Medulla oblongata (tissue), 1 donor: ENCODE measurements at regions not wholly inside any gene's neighbourhood (a gene's known extent, or its start where the extent isn't known, plus 50 kb on each side); places are given as distances from the start of the nearest gene placed in this dataset.

Experiments
- DNase-seq: peaks from one replicate; pipeline ENCODE4 v3.0.0-alpha.2; 2015; ENCODE audit errors: extremely low spot score

DNA sequence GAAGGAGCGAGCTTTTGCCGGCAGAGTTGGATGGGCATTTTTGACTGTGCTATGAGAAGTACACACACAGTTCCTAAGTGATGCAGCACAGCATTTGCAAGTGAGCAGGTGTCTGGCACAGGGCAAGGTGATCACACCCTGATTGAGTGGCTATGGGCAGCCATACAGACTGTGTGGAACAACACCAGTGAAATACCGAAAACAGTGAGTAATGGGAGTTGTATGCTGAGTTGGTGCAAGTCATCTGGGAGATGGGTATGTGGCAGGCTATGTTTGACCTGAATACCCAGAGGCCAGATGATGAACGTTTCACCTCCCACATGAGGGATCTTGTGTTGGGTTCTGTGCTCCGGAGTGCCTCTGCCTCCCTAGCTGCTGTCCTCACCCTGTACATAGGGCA lies 53.5 kb upstream of the TIPARP start:
- no peak for DNase-seq

DNA sequence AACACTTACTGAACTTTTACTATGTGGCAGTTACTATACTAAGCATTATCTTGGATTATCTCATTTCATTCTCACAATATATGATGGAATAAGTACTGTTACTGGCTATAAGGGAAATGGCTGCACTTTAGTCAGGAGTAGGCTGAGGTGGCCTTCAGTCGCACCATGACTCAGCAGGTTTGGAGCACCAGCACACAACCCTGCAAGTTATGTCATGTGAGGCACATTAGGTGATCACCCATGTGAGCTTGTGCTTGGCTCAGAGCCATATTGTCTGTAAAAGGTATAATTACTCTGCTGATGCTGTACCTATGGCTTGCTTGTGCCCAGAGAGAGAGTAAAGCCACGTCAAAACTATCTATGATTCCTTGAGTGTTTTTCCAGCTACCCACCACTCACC lies 54.1 kb upstream of the TIPARP start:
- no peak for DNase-seq

DNA sequence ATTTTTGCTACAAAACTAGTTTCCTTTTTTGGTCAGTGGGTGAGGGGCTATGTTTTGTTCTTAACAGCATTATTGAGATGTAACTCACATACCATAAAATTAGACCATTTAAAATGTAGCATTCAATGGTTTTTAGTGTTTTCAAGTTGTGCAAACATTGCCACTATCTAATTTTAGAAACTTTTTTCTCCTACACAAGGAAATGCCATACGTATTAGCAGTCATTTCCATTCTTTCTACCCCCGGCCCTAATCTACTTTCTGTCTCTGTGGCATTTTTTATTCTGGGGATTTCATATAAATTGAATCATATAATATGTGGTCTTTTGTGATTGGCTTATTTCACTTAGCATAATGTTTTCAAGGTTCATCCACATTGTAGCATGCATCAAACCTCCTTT lies 55.0 kb upstream of the TIPARP start:
- DNase-seq, result no peak

DNA sequence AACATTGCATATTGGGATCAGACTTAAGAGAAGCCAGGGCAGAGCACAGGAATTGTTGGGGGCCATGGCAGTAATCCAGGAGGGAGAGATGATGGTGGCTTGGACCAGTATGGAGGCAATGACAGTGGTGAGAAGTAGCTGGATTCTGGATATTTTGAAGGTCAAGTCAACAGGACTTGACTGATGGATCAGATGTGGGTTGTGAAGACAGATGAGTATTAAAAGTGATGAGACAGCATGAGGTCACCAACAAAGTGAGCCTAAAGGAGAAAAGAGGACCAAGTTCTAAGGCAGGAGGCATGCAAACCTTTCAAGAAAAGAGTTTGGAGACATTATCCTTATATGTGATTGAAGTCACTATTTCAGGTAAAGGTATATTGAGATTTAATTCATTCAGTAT lies 56.6 kb upstream of the TIPARP start:
- DNase-seq, result no peak

DNA sequence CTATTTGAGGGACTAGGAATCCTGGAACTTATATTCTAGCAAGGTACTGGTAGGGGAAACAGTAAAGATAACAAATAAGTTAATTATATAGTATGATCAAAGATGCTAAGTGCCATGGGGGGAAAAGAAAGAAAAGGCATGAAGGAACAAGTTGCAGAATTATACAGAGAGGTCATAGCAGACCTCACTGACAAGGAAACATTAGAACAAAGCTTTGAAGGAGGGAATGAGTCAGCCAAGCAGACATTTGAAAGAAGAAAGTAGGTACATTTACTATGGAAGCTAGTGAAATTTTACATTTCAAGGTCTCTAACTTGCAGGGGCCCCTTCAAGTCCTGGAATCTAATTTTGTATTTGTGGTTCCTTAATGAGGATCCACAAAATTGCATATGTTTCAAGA lies 57.2 kb upstream of the TIPARP start:
- DNase-seq, result no peak

DNA sequence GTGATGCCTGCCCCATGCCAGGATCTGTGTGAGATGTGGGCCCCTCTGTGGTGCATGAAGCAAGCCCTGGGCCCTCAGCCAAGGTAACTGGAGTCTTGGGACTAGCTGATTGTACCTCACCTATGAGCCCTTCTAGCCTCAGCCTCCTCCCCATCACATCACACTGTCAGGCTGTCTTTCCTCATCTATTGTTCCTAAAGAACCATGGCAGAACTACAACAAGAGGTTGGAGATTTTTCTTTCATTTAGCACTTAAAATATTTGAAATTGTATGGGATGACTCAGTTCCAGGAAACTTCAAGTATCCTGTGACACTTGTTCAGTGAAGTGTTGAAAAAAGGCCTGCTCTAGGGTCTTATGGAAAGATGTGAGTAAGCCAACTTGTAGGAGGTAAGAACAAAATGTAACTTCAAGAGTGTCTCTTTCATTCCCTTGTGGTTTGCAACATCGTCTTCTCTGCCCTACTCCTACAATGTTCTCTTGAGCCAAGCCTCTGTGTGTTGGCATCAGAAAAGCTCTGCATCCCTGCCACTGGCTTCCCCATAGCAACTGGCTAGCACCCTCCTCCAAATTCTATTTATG lies 58.7 kb upstream of the TIPARP start:
- DNase-seq, result peak; percentile 30

DNA sequence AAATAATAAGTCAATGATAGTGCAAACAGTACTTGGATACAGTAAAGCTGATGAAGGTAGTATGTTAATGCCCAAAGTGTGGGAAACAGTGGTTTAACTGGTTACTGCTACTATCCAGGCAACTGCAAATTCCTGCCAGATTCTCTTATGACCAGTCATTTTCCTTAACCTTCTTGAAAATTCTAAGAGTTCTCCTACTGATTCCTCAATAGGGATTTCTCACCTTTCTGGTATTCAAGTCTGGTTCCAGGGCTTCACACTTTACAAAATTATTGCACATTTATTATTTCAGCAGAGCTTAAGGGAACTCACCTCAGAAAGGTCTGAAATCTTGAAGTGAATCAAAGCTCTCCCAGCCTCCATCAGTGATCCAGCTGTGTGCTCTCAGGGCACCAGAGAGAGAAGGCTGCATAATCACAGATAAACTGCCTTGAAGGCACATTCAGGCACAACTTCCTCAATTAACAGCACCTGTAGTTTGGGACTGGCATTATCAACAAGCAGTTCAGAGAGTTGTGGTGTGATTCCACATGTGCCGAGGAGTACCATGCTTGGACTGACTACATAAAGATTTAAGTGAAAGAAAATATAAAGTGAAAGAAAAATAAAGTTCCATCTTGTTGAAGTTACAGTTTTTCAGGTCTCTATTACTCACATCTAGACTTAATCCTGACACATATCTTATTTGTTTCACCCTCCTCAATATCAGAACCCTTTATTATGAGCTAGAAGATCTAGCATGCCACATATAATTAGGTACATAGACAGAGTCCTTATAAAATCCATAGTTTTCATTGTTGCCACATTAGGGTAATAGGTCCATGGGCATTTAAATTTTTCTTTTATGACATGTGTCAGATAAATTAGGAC lies 59.5 kb upstream of the TIPARP start:
- no peak for DNase-seq

DNA sequence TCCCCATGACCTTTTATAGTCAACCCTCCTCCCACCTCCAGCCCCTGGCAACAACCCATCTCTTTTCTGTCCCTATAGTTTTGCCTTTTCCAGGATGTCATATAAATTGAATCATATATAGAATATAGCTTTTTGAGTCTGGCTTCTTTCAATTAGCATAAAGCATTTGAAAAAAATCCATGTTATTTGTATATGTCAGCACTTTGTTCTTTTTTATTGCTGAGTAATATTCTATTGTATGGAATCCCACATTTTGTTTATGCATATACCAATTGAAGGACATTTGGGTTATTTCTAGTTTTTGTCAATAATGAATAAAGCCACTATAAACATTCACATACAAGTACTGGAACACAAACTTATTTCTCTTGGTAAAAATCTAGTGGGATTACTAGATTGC lies 58.0 kb upstream of the SSR3 start:
- no peak for DNase-seq

DNA sequence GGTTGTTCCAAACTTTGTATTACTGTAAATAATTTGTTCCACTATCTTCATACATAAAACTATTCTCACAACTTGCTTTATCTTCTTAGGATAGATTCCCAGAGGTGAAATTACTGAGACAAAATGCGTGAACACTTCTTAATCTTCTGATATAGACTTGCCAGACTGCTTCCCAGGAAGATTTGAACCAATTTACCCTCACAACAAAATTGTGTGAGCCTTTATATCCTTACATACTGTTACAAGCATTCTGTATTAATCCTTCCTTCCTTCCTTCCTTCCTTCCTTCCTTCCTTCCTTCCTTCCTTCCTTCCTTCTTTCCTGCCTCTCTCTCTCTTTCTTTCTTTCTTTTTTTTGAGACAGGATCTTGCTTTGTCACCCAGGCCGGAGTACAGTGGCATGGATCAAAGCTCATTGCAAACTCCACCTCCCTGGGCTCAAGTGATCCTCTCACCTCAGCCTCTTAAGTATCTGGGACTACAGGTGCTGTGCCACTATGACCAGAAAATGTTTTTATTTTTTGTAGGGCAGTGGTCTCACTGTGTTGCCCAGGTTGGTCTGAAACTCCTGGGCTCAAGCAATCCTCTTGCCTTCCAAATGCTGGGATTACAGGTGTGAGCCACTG lies 57.1 kb upstream of the SSR3 start:
- no peak for DNase-seq

DNA sequence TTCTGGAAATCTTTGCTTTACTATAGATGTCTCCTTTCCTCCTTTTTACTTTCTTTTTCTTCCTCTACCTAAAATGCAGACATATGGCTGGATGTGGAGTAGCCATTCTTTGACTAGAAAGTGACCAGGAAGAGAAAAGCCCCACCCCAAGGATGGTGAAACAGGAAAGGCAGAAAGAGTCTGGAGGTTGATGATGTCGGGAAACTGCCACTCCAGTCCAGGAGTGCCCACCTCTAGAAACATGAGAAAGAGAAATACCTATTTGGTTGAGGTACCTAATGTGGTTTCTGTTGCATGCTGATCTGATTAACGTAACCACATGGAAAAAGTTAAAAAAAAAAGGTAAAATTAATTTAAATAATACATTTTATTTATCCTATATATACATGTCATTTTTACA lies 55.2 kb upstream of the SSR3 start:
- DNase-seq, result no peak

DNA sequence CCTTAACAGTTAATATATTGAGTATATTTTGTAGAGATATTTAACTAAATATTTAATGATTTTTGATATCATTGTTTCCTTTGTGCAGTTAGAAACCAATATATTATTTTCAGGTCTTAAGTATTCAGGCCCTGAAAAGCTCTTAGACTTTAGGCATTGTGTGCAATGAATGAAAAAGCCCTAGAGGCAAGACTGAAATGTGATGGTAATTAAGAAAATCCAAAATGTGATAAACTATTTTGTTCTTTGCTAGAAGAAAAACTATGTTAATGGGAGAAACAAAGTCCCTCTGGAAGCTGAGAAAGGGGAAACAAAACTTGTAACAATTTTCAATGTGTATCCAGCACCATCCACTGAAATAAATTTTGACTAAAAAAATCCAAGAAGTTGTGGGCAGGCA lies 54.6 kb upstream of the SSR3 start:
- DNase-seq, result no peak

DNA sequence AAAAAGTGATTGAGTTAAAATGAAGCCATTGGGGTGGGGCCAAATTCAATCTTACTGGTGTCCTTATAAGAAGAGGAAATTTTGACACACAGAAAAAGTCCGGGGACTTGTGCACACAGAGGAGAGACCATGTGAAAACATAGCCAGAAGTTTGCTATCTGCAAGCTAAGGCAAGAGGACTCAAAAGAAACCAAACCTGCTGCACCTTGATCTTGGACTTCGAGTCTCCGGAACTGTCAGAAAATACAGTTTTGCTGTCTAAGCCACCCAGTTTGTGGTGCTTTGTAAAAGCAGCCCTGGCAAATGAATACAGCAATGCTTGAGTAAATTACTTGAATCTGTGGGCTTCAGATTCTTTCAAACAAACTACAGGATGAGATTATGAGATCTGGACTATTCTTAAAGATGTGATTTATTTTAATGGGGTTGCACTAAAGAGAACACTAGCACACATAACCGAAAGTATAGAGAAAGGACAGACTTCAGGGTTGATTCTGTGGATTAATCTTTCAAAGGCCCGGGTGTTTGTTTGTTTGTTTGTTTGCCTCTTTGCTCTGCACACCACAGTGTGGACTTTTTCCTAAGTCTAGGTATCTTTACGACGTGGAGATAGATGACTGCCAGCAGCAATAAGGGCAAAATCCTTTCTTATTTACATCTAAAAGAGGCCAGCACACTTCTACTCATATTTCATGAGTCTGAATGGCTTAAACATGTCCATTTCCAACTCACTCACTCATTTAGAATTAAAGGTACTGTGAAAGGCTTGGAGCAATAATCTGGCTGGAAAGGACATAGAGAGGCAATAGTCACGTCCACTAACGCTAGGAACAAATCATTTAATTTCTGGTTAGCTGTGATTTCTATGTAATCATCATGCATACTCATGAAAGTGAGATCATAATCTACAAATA lies 53.9 kb upstream of the SSR3 start:
- no peak for DNase-seq

DNA sequence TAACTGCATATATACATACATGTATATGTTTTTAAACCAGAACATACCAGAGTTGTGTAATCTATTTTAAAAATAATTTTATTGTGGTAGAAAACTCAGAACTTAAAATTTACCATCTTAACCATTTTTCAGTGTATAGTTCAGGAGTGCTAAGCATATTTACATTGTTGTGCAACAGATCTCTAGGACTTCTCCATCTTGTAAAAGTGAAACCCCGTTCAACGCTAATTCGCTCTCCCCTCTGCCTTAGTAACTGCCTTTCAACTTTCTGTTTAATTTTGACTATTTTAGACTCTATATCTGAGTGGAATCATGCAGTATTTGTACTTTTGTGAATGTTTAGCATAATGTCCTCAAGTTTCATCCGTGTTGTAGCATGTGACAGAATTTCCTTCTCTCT lies 51.8 kb upstream of the SSR3 start:
- DNase-seq, result peak; percentile 29

DNA sequence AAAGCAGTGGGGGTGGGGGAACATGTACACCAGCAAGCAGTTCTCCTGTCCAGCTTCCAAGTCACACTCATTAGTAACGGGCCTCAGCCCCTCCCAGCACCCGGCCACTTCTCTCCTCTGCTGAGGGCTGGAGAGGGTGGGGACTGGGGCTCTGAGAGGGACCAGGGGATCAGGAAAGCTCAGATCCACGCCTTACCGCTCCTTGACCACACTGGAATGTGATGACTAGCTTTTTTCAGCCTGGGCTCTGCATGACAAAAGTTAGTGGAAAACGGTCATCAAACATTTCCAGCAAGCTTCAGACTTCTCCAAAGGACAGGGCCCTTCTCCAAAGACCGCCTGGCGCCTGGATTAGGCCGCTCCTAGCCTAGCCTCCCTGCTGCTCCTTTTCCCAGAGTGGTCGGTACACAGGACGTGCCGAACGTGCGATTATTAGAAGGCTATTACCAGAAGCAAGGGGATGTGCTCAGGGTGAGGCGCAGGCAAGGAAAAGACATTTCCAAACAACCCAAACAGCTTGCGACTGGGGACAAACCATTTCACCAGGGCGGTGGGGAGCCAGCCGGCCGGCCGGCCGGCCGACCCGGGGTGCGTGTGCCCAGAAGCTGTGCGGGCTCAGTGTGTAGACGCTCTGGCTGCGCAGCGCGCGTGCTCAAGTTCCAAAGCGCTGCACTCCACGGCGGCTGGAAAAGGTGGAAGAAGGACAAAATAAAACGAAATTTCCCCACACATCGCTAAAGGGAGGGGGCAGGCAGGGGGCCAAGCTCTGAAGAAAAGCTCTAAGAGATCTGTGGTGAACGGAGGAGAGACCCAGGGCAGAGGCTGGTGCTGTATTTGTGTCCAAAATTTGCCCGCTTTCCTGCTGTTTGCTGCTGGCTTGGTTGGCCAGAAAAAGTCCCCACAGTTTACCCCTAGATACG lies 51.0 kb upstream of the SSR3 start:
- DNase-seq, result peak; percentile 55

DNA sequence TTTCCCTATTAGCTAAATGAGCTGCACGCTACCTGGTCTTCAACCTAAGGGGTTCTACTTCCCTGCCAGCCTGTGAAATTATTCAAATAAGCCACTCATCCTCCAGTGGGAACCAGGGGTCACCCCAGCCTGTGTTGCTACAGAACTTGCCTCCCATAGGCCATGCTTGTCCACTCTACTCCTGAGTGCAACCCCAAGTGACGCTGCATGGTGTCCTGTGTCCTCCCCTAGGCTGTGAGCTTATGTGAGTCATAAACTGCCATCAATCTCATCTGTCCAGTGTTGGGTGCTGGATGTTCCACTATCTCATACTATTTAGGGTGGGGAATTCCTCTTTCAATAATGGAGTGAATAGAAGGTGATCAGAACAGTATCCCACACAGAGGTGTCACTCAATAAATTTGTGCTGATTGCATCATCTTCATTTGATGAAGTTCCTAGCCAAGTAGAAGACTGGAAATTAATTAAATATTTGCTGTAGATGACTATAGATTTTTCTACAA lies 49.8 kb upstream of the SSR3 start:
- DNase-seq, result no peak
